Prostate gland (tissue), 2 donors: ENCODE measurements at regions not wholly inside any gene's neighbourhood (a gene's known extent, or its start where the extent isn't known, plus 50 kb on each side); places are given as distances from the start of the nearest gene placed in this dataset.

ENCODE experiments used
- DNase-seq: peaks from one replicate; pipeline ENCODE4 v3.0.0-alpha.2; 2019; ENCODE audit warnings: low spot score
- H3K27ac ChIP-seq, 2 donors: fragments of 200-600 bp; sonication (generic); 2 replicates each; pipeline ENCODE4 v1.5.1; 2017 to 2019
- H3K27me3 ChIP-seq: fragments of 200-600 bp; sonication (generic); replicated peaks from 2 replicates; pipeline ENCODE4 v1.5.1; 2019; ENCODE audit not compliant: insufficient read depth
- H3K36me3 ChIP-seq, 2 donors: fragments of 200-600 bp; sonication (generic); 1 replicate in 1 of 2; 2 replicates in 1 of 2; pipeline versions ENCODE4 v1.5.1 to v1.8.1; 2017 to 2019
- H3K4me1 ChIP-seq: fragments of 200-600 bp; sonication (generic); replicated peaks from 2 replicates; pipeline ENCODE4 v1.5.1; 2019
- H3K4me3 ChIP-seq, 2 donors: fragments of 200-600 bp; sonication (generic); 2 replicates each; pipeline ENCODE4 v1.5.1; 2017 to 2019
- H3K9me3 ChIP-seq: fragments of 200-600 bp; sonication (generic); 2 replicates; pipeline ENCODE4 v1.5.1; 2017
- POLR2A ChIP-seq: fragments of 450-650 bp; IDR thresholded peaks from one replicate; pipeline ENCODE4 v1.6.1; 2016; ENCODE audit warnings: antibody characterized with exemption, mild to moderate bottlenecking
- POLR2AphosphoS5 ChIP-seq: sonication (generic); formaldehyde crosslinking; IDR thresholded peaks from one replicate; pipeline ENCODE4 v1.6.1; 2017; ENCODE audit warnings: antibody characterized with exemption
- WGBS: methylation state at CpG from one replicate; pipeline ENCODE4 v1.1.5; 2018; 5-methylcytosine and 5-hydroxymethylcytosine counted together
- intact Hi-C: fragments of 100-400 bp; cut with DNase I; formaldehyde crosslinking; loops from one replicate; pipeline ENCODE4 v1.14.2; 2022
- TF ChIP-seq, protein P1 (sequence below), 4 experiments: fragments of 200-600 bp in 2 of 4; fragments of 450-650 bp in 2 of 4; sonication (generic) in 2 of 4; IDR thresholded peaks; 1 replicate in 3 of 4; 2 replicates in 1 of 4; pipeline ENCODE4 v1.5.1; 2016 to 2019; ENCODE audit warnings: antibody characterized with exemption in 4 of 4, mild to moderate bottlenecking in 2 of 4, moderate library complexity in 2 of 4

DNA sequence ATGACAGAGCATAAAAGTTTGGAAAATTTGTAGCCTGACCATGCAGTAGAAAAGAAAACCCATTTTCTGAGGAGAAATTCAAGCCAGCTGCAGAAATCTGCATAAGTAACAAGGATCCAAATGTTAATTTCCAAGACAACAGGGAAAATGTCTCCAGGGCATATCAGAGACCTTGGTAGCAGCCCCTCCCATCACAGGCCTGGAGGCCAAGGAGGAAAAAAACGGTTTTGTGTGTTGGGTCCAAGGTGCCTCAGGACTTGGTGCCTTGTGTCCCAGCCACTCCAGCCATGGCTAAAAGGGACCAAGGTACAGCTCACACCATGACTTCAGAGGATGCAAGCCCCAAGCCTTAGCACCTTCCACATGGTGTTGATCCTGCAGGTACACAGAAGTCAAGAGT is 324.4 kb downstream of the ETAA1 start:
- no peaks in the 10 kb centered on the region for H3K9me3 ChIP-seq
- intact Hi-C loops, result no loop called here
- no peak for TF ChIP-seq POLR2A
- TF ChIP-seq POLR2AphosphoS5, result no peak
- TF ChIP-seq, protein P1, sequence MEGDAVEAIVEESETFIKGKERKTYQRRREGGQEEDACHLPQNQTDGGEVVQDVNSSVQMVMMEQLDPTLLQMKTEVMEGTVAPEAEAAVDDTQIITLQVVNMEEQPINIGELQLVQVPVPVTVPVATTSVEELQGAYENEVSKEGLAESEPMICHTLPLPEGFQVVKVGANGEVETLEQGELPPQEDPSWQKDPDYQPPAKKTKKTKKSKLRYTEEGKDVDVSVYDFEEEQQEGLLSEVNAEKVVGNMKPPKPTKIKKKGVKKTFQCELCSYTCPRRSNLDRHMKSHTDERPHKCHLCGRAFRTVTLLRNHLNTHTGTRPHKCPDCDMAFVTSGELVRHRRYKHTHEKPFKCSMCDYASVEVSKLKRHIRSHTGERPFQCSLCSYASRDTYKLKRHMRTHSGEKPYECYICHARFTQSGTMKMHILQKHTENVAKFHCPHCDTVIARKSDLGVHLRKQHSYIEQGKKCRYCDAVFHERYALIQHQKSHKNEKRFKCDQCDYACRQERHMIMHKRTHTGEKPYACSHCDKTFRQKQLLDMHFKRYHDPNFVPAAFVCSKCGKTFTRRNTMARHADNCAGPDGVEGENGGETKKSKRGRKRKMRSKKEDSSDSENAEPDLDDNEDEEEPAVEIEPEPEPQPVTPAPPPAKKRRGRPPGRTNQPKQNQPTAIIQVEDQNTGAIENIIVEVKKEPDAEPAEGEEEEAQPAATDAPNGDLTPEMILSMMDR (IDR thresholded peaks at IDR 0.05), result no peak
- H3K4me3 ChIP-seq, result no peak overlapping the region
- no peak for DNase-seq
- 92% methylated on average over 1 of the region's 1 CpG for WGBS
- H3K27me3 ChIP-seq, result no peaks in the 10 kb centered on the region
- H3K4me1 ChIP-seq, result no peaks in the 10 kb centered on the region
- no peaks in the 10 kb centered on the region for H3K36me3 ChIP-seq
- H3K27ac ChIP-seq, result no peak overlapping the region

DNA sequence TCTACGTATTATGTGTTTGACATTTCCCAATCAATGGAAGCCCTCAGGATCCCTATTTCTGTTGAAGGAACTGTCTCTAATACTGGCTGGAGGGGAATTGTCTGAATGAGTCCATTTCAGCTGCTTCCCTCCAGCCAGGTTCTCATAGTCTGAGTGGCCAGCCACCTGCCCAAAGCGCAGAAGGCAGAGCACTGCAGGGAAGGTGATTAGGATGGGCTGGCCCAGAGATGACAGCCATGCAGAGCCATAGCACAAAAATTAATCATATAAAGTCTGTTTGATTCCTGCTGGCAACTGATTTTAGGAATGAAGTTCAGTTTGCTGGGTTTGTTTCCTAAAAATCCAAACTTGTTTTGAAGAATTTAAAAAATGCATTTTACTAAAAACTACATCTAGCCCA is 327.1 kb downstream of the ETAA1 start:
- H3K27ac ChIP-seq, result no peak overlapping the region
- no peak overlapping the region for H3K4me3 ChIP-seq
- no peaks in the 10 kb centered on the region for H3K9me3 ChIP-seq
- TF ChIP-seq POLR2A, result no peak
- TF ChIP-seq, protein P1 (IDR thresholded peaks at IDR 0.05), result no peak
- DNase-seq, result no peak
- no peaks in the 10 kb centered on the region for H3K4me1 ChIP-seq
- intact Hi-C loops, result no loop called here
- no peaks in the 10 kb centered on the region for H3K36me3 ChIP-seq
- peaks cover 3% of the 10 kb centered on the region for H3K27me3 ChIP-seq
- WGBS, result 100% methylated on average over 2 of the region's 2 CpGs

DNA sequence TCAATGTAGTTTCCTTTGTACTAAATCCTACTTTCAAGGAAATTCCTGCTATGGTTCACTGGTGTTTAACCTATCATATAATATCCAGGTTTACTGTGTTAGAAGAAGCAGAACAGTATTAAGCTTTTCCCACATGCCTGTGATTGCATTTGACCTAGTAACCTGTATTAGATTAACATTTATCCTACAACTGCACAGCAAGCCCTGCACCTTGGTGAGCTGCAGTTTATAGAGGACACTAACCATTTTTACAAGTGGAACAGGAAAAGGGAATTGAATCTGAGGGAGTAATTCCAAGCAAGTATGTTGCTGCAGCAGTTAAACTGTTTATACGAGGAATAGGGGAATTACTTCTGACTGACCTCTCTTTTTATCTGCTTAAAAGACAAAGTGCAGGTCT is 328.6 kb downstream of the ETAA1 start:
- 19% methylated on average over 1 of the region's 1 CpG for WGBS
- no peak overlapping the region for H3K27ac ChIP-seq
- DNase-seq, result no peak
- H3K4me1 ChIP-seq, result no peaks in the 10 kb centered on the region
- no peaks in the 10 kb centered on the region for H3K9me3 ChIP-seq
- H3K36me3 ChIP-seq, result no peaks in the 10 kb centered on the region
- no peak overlapping the region for H3K4me3 ChIP-seq
- peaks cover 3% of the 10 kb centered on the region for H3K27me3 ChIP-seq
- intact Hi-C loops, result no loop called here
- TF ChIP-seq, protein P1 (IDR thresholded peaks at IDR 0.05), result no peak
- TF ChIP-seq POLR2A (no peak), POLR2AphosphoS5 (no peak)

DNA sequence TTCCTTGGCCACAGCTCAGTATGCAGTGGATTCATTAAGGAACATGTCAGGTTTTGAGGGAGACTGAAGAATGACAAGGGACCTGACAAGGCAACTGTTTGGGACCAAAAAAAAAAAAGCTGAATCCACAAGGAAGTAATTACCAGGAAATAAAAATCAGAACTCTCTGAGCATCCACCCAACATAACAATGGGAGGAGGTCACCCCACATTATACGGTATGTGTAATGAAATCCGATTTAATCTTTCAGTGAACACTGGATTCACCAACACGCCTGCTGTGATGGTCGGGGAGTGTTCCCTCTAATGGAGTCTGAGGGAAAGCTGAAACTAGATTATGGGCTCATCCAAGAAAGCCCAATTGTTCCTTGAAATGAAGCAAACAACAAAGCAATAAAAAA is 329.3 kb downstream of the ETAA1 start:
- 74% methylated on average over 4 of the region's 4 CpGs for WGBS
- H3K27me3 ChIP-seq, result peaks cover 3% of the 10 kb centered on the region
- H3K4me3 ChIP-seq, result no peak overlapping the region
- no peak overlapping the region for H3K27ac ChIP-seq
- H3K36me3 ChIP-seq, result no peaks in the 10 kb centered on the region
- TF ChIP-seq, protein P1 (IDR thresholded peaks at IDR 0.05), result no peak
- TF ChIP-seq POLR2A (no peak), POLR2AphosphoS5 (no peak)
- no peaks in the 10 kb centered on the region for H3K4me1 ChIP-seq
- no peaks in the 10 kb centered on the region for H3K9me3 ChIP-seq
- DNase-seq, result no peak
- intact Hi-C loops, result no loop called here

DNA sequence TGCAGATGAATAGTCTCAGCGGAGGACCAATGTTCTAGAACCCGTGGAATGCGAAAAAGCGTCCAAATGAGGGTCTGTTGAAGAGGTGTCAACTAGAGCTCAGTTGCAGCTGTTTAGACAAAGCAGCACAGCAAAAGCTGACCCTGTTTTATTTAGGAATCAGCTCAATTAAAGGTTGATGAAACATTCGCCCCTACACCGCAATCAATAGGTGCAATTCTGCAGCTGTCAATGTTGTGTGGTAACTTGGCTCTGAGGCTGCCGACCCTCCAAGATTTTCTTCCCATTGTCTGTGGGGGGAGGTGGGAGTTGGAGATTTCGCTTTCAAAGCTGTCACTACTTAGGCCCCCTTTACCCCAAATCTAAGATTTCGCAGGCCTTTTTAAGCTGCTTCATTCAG is 330.0 kb downstream of the ETAA1 start:
- WGBS, result 82% methylated on average over 9 of the region's 9 CpGs
- H3K36me3 ChIP-seq, result no peaks in the 10 kb centered on the region
- intact Hi-C loops, result no loop called here
- no peak for TF ChIP-seq POLR2AphosphoS5
- TF ChIP-seq, protein P1 (IDR thresholded peaks at IDR 0.05), result no peak
- TF ChIP-seq POLR2A, result no peak
- no peak overlapping the region for H3K27ac ChIP-seq
- no peak for DNase-seq
- H3K27me3 ChIP-seq, result peaks cover 3% of the 10 kb centered on the region
- no peak overlapping the region for H3K4me3 ChIP-seq
- H3K4me1 ChIP-seq, result no peaks in the 10 kb centered on the region
- no peaks in the 10 kb centered on the region for H3K9me3 ChIP-seq
